Activated T-helper 2 cell treated with anti-CD3 and anti-CD28 coated beads, Interferon-gamma antibody, Interleukin-2, Interleukin-4, amounts not matched to agents 10 μg/mL and 5 μg/mL and 100 μg/mL, durations not matched to agents 14 hours and 24 hours and 36 hours (primary cell): ENCODE measurements at regions not wholly inside any gene's neighbourhood (a gene's known extent, or its start where the extent isn't known, plus 50 kb on each side); places are given as distances from the start of the nearest gene placed in this dataset.

ENCODE experiments used
- DNase-seq: peaks from one replicate; pipeline ENCODE4 v3.0.0; 2021; ENCODE audit warnings: low spot score
- H3K27ac Mint-ChIP-seq: one replicate; pipeline ENCODE4 v1.8.0; 2021; ENCODE audit warnings: mixed read lengths
- H3K27me3 Mint-ChIP-seq: one replicate; pipeline ENCODE4 v1.8.0; 2021; ENCODE audit warnings: low read depth, mixed read lengths
- H3K36me3 Mint-ChIP-seq: one replicate; pipeline ENCODE4 v1.8.0; 2021; ENCODE audit warnings: low read depth, mixed read lengths
- H3K4me1 Mint-ChIP-seq: one replicate; pipeline ENCODE4 v1.8.0; 2021; ENCODE audit warnings: low read depth, mixed read lengths
- H3K4me3 Mint-ChIP-seq: one replicate; pipeline ENCODE4 v1.8.0; 2021; ENCODE audit warnings: low read depth, mild to moderate bottlenecking, moderate library complexity, mixed read lengths
- H3K9me3 Mint-ChIP-seq: one replicate; pipeline ENCODE4 v1.8.0; 2021; ENCODE audit warnings: mixed read lengths
- intact Hi-C: fragments of 100-400 bp; cut with micrococcal nuclease; formaldehyde crosslinking; loops from one replicate; pipeline ENCODE4 v1.15.1; 2023

GRCh38 chr10:121051171-121051570, 200.0 kb downstream of the WDR11 start:
- Mint-ChIP-seq H3K9me3 (no peaks in the 10 kb centered on the region), H3K27ac (no peak overlapping the region), H3K4me1 (no peaks in the 10 kb centered on the region), H3K27me3 (no peaks in the 10 kb centered on the region), H3K36me3 (no peaks in the 10 kb centered on the region), H3K4me3 (no peak overlapping the region)
- DNase-seq: no peak
- intact Hi-C loops: no loop called here

- DNase-seq: no peak
- Mint-ChIP-seq H3K27ac (no peak overlapping the region), H3K9me3 (no peaks in the 10 kb centered on the region), H3K27me3 (no peaks in the 10 kb centered on the region), H3K36me3 (no peaks in the 10 kb centered on the region), H3K4me3 (no peak overlapping the region), H3K4me1 (no peaks in the 10 kb centered on the region)
- intact Hi-C loops: no loop called here
Observed at GRCh38 chr10:121051696-121052279, 200.6 kb downstream of the WDR11 start.

- Mint-ChIP-seq H3K36me3 (no peaks in the 10 kb centered on the region), H3K27me3 (no peaks in the 10 kb centered on the region), H3K4me1 (no peaks in the 10 kb centered on the region), H3K9me3 (no peaks in the 10 kb centered on the region), H3K27ac (no peak overlapping the region), H3K4me3 (no peak overlapping the region)
- no peak for DNase-seq
- intact Hi-C loops: no loop called here
Observed at GRCh38 chr10:121053151-121053550, 202.0 kb downstream of the WDR11 start.

GRCh38 chr10:121054874-121055273, 203.7 kb downstream of the WDR11 start:
- H3K27ac Mint-ChIP-seq: no peak overlapping the region
- H3K36me3 Mint-ChIP-seq: no peaks in the 10 kb centered on the region
- H3K27me3 Mint-ChIP-seq: no peaks in the 10 kb centered on the region
- intact Hi-C loops: no loop called here
- H3K9me3 Mint-ChIP-seq: no peaks in the 10 kb centered on the region
- no peak for DNase-seq
- no peaks in the 10 kb centered on the region for H3K4me1 Mint-ChIP-seq
- no peak overlapping the region for H3K4me3 Mint-ChIP-seq

- H3K36me3 Mint-ChIP-seq: no peaks in the 10 kb centered on the region
- H3K4me1 Mint-ChIP-seq: no peaks in the 10 kb centered on the region
- H3K27me3 Mint-ChIP-seq: no peaks in the 10 kb centered on the region
- DNase-seq: no peak
- intact Hi-C loops: no loop called here
- H3K27ac Mint-ChIP-seq: no peak overlapping the region
- no peaks in the 10 kb centered on the region for H3K9me3 Mint-ChIP-seq
- H3K4me3 Mint-ChIP-seq: no peak overlapping the region
Observed at GRCh38 chr10:121057269-121057668, 206.1 kb downstream of the WDR11 start.

- H3K27ac Mint-ChIP-seq: no peak overlapping the region
- H3K27me3 Mint-ChIP-seq: no peaks in the 10 kb centered on the region
- DNase-seq: no peak
- H3K9me3 Mint-ChIP-seq: no peaks in the 10 kb centered on the region
- no peaks in the 10 kb centered on the region for H3K36me3 Mint-ChIP-seq
- no peaks in the 10 kb centered on the region for H3K4me1 Mint-ChIP-seq
- H3K4me3 Mint-ChIP-seq: no peak overlapping the region
- intact Hi-C loops: no loop called here
Observed at GRCh38 chr10:121058082-121058481, 206.9 kb downstream of the WDR11 start.

GRCh38 chr10:121059351-121059750, 208.2 kb downstream of the WDR11 start:
- Mint-ChIP-seq H3K27me3 (no peaks in the 10 kb centered on the region), H3K36me3 (no peaks in the 10 kb centered on the region), H3K9me3 (no peaks in the 10 kb centered on the region), H3K27ac (no peak overlapping the region), H3K4me3 (no peak overlapping the region), H3K4me1 (no peaks in the 10 kb centered on the region)
- intact Hi-C loops: no loop called here
- no peak for DNase-seq

GRCh38 chr10:121062115-121062514, 211.0 kb downstream of the WDR11 start:
- Mint-ChIP-seq H3K4me3 (no peak overlapping the region), H3K4me1 (no peaks in the 10 kb centered on the region)
- intact Hi-C loops: no loop called here

GRCh38 chr10:121063744-121064143, 212.6 kb downstream of the WDR11 start:
- Mint-ChIP-seq H3K4me3 (no peak overlapping the region), H3K27me3 (no peaks in the 10 kb centered on the region), H3K4me1 (no peaks in the 10 kb centered on the region), H3K27ac (no peak overlapping the region), H3K9me3 (no peaks in the 10 kb centered on the region), H3K36me3 (no peaks in the 10 kb centered on the region)
- no peak for DNase-seq
- intact Hi-C loops: no loop called here

More at GRCh38 chr10:121062115-121062514, 211.0 kb downstream of the WDR11 start:
- H3K36me3 Mint-ChIP-seq: no peaks in the 10 kb centered on the region
- DNase-seq: no peak
- no peak overlapping the region for H3K27ac Mint-ChIP-seq
- H3K9me3 Mint-ChIP-seq: no peaks in the 10 kb centered on the region
- no peaks in the 10 kb centered on the region for H3K27me3 Mint-ChIP-seq

GRCh38 chr10:121064491-121064890, 213.3 kb downstream of the WDR11 start:
- intact Hi-C loops: no loop called here
- DNase-seq: no peak
- no peak overlapping the region for H3K4me3 Mint-ChIP-seq
- H3K36me3 Mint-ChIP-seq: no peaks in the 10 kb centered on the region
- no peaks in the 10 kb centered on the region for H3K4me1 Mint-ChIP-seq
- H3K9me3 Mint-ChIP-seq: no peaks in the 10 kb centered on the region
- H3K27ac Mint-ChIP-seq: no peak overlapping the region
- no peaks in the 10 kb centered on the region for H3K27me3 Mint-ChIP-seq

- Mint-ChIP-seq H3K36me3 (no peaks in the 10 kb centered on the region), H3K4me3 (no peak overlapping the region), H3K4me1 (no peaks in the 10 kb centered on the region), H3K27ac (no peak overlapping the region), H3K9me3 (no peaks in the 10 kb centered on the region), H3K27me3 (no peaks in the 10 kb centered on the region)
- intact Hi-C loops: no loop called here
- DNase-seq: no peak
Observed at GRCh38 chr10:121065330-121065729, 214.2 kb downstream of the WDR11 start.

- no peak overlapping the region for H3K27ac Mint-ChIP-seq
- intact Hi-C loops: no loop called here
- H3K4me3 Mint-ChIP-seq: no peak overlapping the region
- H3K27me3 Mint-ChIP-seq: no peaks in the 10 kb centered on the region
- DNase-seq: no peak
- no peaks in the 10 kb centered on the region for H3K4me1 Mint-ChIP-seq
- no peaks in the 10 kb centered on the region for H3K9me3 Mint-ChIP-seq
- H3K36me3 Mint-ChIP-seq: no peaks in the 10 kb centered on the region
Observed at GRCh38 chr10:121069061-121069850, 218.1 kb downstream of the WDR11 start.

- Mint-ChIP-seq H3K27ac (no peak overlapping the region), H3K4me3 (no peak overlapping the region), H3K36me3 (no peaks in the 10 kb centered on the region), H3K4me1 (no peaks in the 10 kb centered on the region), H3K27me3 (no peaks in the 10 kb centered on the region), H3K9me3 (no peaks in the 10 kb centered on the region)
- DNase-seq: no peak
- intact Hi-C loops: no loop called here
Observed at GRCh38 chr10:121070275-121071070, 219.3 kb downstream of the WDR11 start.
